ENCODE measurements at regions not wholly inside any gene's neighbourhood (a gene's known extent, or its start where the extent isn't known, plus 50 kb on each side); places are given as distances from the start of the nearest gene placed in this dataset.

- H3K23me2 ChIP-seq (ENCODE audit: low read depth, low read length): no peaks in the 10 kb centered on the region; the same call in 1 of the 2 replicates
- H3K27me3 ChIP-seq (replicated peaks in 1 of 4; ENCODE audit: control insufficient read depth in 3 of 4, extremely low read depth in 1 of 4, insufficient read depth in 3 of 4, low read length in 3 of 4): no peaks in the 10 kb centered on the region
- H3K18ac ChIP-seq (ENCODE audit: extremely low read depth, low read length): no peak overlapping the region
- H3K27ac ChIP-seq (ENCODE audit: low read depth, low read length): no peak overlapping the region
- DNase-seq (ENCODE audit: low read depth in 1 of 2, low spot score in 2 of 2) (no peak), FAIRE-seq (no peak)
- ChIA-PET POLR2A (ENCODE audit: partially characterized antibody) (no interaction called here), CTCF (ENCODE audit: partially characterized antibody) (no interaction called here)
- no peak overlapping the region for H2BK20ac ChIP-seq (ENCODE audit: low read length)
- no peak overlapping the region for H2BK5ac ChIP-seq (ENCODE audit: low read depth, low read length)
- H2BK12ac ChIP-seq (ENCODE audit: low read depth, low read length): no peak overlapping the region
- H3K79me1 ChIP-seq (ENCODE audit: low read depth, low read length): no peaks in the 10 kb centered on the region
- no peak overlapping the region for H3K56ac ChIP-seq (replicated peaks; ENCODE audit: insufficient read length, low read depth, low read length)
- no peak overlapping the region for H2AFZ ChIP-seq (ENCODE audit: low read length)
- no peak for TF ChIP-seq PHF8 (conservative IDR thresholded peaks at IDR 0.05; ENCODE audit: low read depth, low read length)
- no peak for TF ChIP-seq RAD21 (IDR thresholded peaks at IDR 0.05 in 1 of 2, conservative IDR thresholded peaks at IDR 0.05 in 1 of 2; ENCODE audit: low read depth in 2 of 2, low read length in 2 of 2)
- TF ChIP-seq RBBP5 (IDR thresholded peaks at IDR 0.05; ENCODE audit: borderline replicate concordance, low read depth, low read length): no peak
- TF ChIP-seq TBP (IDR thresholded peaks at IDR 0.05; ENCODE audit: low read depth, low read length): no peak
- TF ChIP-seq CBX8 (IDR thresholded peaks at IDR 0.05; ENCODE audit: borderline replicate concordance, low read depth, low read length): no peak
- TF ChIP-seq GTF2F1 (IDR thresholded peaks at IDR 0.05; ENCODE audit: borderline replicate concordance, low read depth, low read length): no peak
- no peak for TF ChIP-seq BACH1 (IDR thresholded peaks at IDR 0.05; ENCODE audit: low read length)
- TF ChIP-seq SIX5 (IDR thresholded peaks at IDR 0.05; ENCODE audit: low read depth, low read length): no peak
- no peak for TF ChIP-seq HDAC6 (IDR thresholded peaks at IDR 0.05; ENCODE audit: low read depth, low read length)
- TF ChIP-seq RNF2 (IDR thresholded peaks at IDR 0.05; ENCODE audit: borderline replicate concordance, low read depth, low read length, missing control alignments, poor library complexity, severe bottlenecking): no peak
- TF ChIP-seq SP2 (IDR thresholded peaks at IDR 0.05; ENCODE audit: low read length): no peak
- TF ChIP-seq CBX5 (IDR thresholded peaks at IDR 0.05; ENCODE audit: low read depth, low read length): no peak
- TF ChIP-seq TAF1 (IDR thresholded peaks at IDR 0.05; ENCODE audit: low read depth, low read length): no peak
- TF ChIP-seq JUN (IDR thresholded peaks at IDR 0.05; ENCODE audit: low read depth, low read length): no peak
- H3K4me3 ChIP-seq (ENCODE audit: extremely low read depth in 1 of 4, insufficient read depth in 2 of 4, low read depth in 3 of 4, low read length in 4 of 4): no peak overlapping the region
- no peak overlapping the region for H4K8ac ChIP-seq (ENCODE audit: extremely low read depth, insufficient read depth, low read length)
- no peak overlapping the region for H3K4me2 ChIP-seq (ENCODE audit: insufficient read depth in 1 of 2, low read depth in 2 of 2, low read length in 2 of 2)
- H3K9me3 ChIP-seq (ENCODE audit: insufficient read depth in 2 of 2, low read depth in 1 of 2, low read length in 1 of 2): no peaks in the 10 kb centered on the region
- H3K36me3 ChIP-seq (ENCODE audit: control insufficient read depth in 2 of 4, insufficient read depth in 4 of 4, low read length in 3 of 4): no peaks in the 10 kb centered on the region
- no peak overlapping the region for H2AK5ac ChIP-seq (ENCODE audit: low read depth, low read length)
- H3K23ac ChIP-seq (ENCODE audit: insufficient read length): no peak overlapping the region
- no peak overlapping the region for H4K91ac ChIP-seq (replicated peaks; ENCODE audit: insufficient read length, low read length)
- H4K5ac ChIP-seq (ENCODE audit: insufficient read length, low read depth, low read length): no peak overlapping the region
- 85% methylated on average over 3 of the region's 3 CpGs; no CpG with 5 or more reads in 1 of the 2 experiments for WGBS, 2 experiments (ENCODE audit: extremely low coverage in 1 of 2, insufficient coverage in 1 of 2, insufficient read length in 1 of 2, insufficient replicate concordance in 2 of 2, low coverage in 1 of 2, low lambda C conversion rate in 2 of 2, missing lambda C conversion rate in 1 of 2)
- no peaks in the 10 kb centered on the region for H4K20me1 ChIP-seq (replicated peaks in 1 of 2; ENCODE audit: control insufficient read depth in 1 of 2, insufficient read depth in 2 of 2, low read length in 2 of 2)
- H2BK120ac ChIP-seq (replicated peaks; ENCODE audit: low read depth, low read length): no peak overlapping the region
- H3K4ac ChIP-seq (replicated peaks; ENCODE audit: insufficient read length, low read depth, low read length): no peak overlapping the region
- H3K9ac ChIP-seq (replicated peaks in 1 of 4; ENCODE audit: extremely low read depth in 1 of 4, low read depth in 3 of 4, low read length in 3 of 4): no peak overlapping the region
- no peaks in the 10 kb centered on the region for H3K4me1 ChIP-seq (replicated peaks in 1 of 4; ENCODE audit: control insufficient read depth in 3 of 4, insufficient read depth in 4 of 4, low read length in 3 of 4)
- no peak overlapping the region for H3K14ac ChIP-seq (ENCODE audit: insufficient read length)
- H2BK15ac ChIP-seq (ENCODE audit: low read length): no peak overlapping the region
- no peaks in the 10 kb centered on the region for H3K79me2 ChIP-seq (ENCODE audit: control insufficient read depth in 1 of 2, insufficient read depth in 2 of 2, low read length in 2 of 2)
Measured at GRCh38 chr7:85407391-85407790, 220.5 kb upstream of the SEMA3D start.

Data from H1 (cell line).